RWPE2 (cell line): ENCODE measurements at regions not wholly inside any gene's neighbourhood (a gene's known extent, or its start where the extent isn't known, plus 50 kb on each side); places are given as distances from the start of the nearest gene placed in this dataset.

Source experiments
- ATAC-seq: fragments of 200-7000 bp; cut with Tn5 transposase; 3 replicates; pipeline ENCODE4 v1.9.1; 2021; ENCODE audit warnings: low read depth
- DNase-seq: peaks from one replicate; pipeline ENCODE4 v3.0.0-alpha.2; 2020; ENCODE audit warnings: low spot score
- H3K27ac ChIP-seq: fragments of 450-650 bp; 2 replicates; pipeline ENCODE4 v1.5.1; 2017; ENCODE audit warnings: mild to moderate bottlenecking; ENCODE audit not compliant: poor library complexity, severe bottlenecking
- H3K27me3 ChIP-seq: fragments of 250-450 bp; sonication (Bioruptor Pico); 2 replicates; pipeline ENCODE4 v1.5.1; 2021; ENCODE audit warnings: mild to moderate bottlenecking, moderate library complexity; ENCODE audit not compliant: insufficient read depth, poor library complexity, severe bottlenecking
- H3K36me3 ChIP-seq: fragments of 250-450 bp; sonication (Bioruptor Pico); 2 replicates; pipeline ENCODE4 v1.5.1; 2020; ENCODE audit warnings: low read depth, mild to moderate bottlenecking, moderate library complexity
- H3K4me1 ChIP-seq: fragments of 250-450 bp; sonication (Bioruptor Pico); 2 replicates; pipeline ENCODE4 v1.5.1; 2021; ENCODE audit warnings: mild to moderate bottlenecking, moderate library complexity; ENCODE audit not compliant: insufficient read depth, poor library complexity, severe bottlenecking
- H3K4me3 ChIP-seq: fragments of 250-450 bp; sonication (Bioruptor Pico); 2 replicates; pipeline ENCODE4 v1.5.1; 2021; ENCODE audit warnings: mild to moderate bottlenecking, moderate library complexity; ENCODE audit not compliant: severe bottlenecking
- H3K9me3 ChIP-seq: fragments of 250-450 bp; sonication (Bioruptor Pico); 2 replicates; pipeline ENCODE4 v1.5.1; 2021; ENCODE audit warnings: mild to moderate bottlenecking, moderate library complexity; ENCODE audit not compliant: severe bottlenecking
- TF ChIP-seq, protein P1 (sequence below): fragments of 450-650 bp; IDR thresholded peaks from one replicate; pipeline ENCODE4 v1.5.1; 2017; ENCODE audit warnings: mild to moderate bottlenecking, moderate library complexity; ENCODE audit not compliant: poor library complexity, severe bottlenecking

DNA sequence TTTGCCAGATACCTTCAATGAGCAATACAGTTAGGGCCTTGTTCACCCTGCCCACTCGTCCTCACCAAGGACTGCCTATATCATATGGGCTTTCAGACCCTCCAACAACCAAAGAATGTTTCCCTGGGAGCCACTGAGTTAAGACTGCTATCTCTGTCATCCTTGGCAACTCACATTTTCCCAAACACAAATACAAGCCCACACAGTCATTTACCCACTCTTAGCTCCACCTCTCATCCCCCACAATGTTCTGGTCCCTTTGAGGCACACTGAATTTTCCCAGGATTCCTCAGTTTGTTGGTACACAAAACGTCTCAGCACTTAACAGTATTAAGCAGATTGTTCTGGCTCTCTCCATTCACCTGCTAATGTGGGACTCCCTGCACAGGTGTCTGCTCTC, 204.6 kb downstream of the TLE3 start:
- DNase-seq (no peak), ATAC-seq (no peak)
- H3K4me3 ChIP-seq, result no peak overlapping the region
- H3K36me3 ChIP-seq, result no peaks in the 10 kb centered on the region
- peaks cover 49% of the 10 kb centered on the region for H3K27me3 ChIP-seq
- H3K9me3 ChIP-seq, result no peaks in the 10 kb centered on the region
- H3K4me1 ChIP-seq, result no peaks in the 10 kb centered on the region
- no peak overlapping the region for H3K27ac ChIP-seq
- TF ChIP-seq, protein P1, sequence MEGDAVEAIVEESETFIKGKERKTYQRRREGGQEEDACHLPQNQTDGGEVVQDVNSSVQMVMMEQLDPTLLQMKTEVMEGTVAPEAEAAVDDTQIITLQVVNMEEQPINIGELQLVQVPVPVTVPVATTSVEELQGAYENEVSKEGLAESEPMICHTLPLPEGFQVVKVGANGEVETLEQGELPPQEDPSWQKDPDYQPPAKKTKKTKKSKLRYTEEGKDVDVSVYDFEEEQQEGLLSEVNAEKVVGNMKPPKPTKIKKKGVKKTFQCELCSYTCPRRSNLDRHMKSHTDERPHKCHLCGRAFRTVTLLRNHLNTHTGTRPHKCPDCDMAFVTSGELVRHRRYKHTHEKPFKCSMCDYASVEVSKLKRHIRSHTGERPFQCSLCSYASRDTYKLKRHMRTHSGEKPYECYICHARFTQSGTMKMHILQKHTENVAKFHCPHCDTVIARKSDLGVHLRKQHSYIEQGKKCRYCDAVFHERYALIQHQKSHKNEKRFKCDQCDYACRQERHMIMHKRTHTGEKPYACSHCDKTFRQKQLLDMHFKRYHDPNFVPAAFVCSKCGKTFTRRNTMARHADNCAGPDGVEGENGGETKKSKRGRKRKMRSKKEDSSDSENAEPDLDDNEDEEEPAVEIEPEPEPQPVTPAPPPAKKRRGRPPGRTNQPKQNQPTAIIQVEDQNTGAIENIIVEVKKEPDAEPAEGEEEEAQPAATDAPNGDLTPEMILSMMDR, result no peak

- DNase-seq, result no peak
- no peaks in the 10 kb centered on the region for H3K9me3 ChIP-seq
- H3K36me3 ChIP-seq, result no peaks in the 10 kb centered on the region
- no peak overlapping the region for H3K4me3 ChIP-seq
- TF ChIP-seq, protein P1, result no peak
- no peaks in the 10 kb centered on the region for H3K4me1 ChIP-seq
- ATAC-seq, result no peak
- H3K27me3 ChIP-seq, result peaks cover 51% of the 10 kb centered on the region
- no peak overlapping the region for H3K27ac ChIP-seq
Observed at GRCh38 chr15:69893863-69894262, 203.9 kb downstream of the TLE3 start.

GRCh38 chr15:69895202-69895601, 202.5 kb downstream of the TLE3 start:
- DNase-seq (no peak), ATAC-seq (no peak)
- no peak overlapping the region for H3K4me3 ChIP-seq
- H3K9me3 ChIP-seq, result no peaks in the 10 kb centered on the region
- TF ChIP-seq, protein P1, result no peak
- H3K4me1 ChIP-seq, result no peaks in the 10 kb centered on the region
- H3K27ac ChIP-seq, result no peak overlapping the region
- no peaks in the 10 kb centered on the region for H3K36me3 ChIP-seq
- H3K27me3 ChIP-seq, result peaks cover 49% of the 10 kb centered on the region

- H3K4me3 ChIP-seq, result no peak overlapping the region
- H3K9me3 ChIP-seq, result no peaks in the 10 kb centered on the region
- no peak overlapping the region for H3K27ac ChIP-seq
- no peaks in the 10 kb centered on the region for H3K4me1 ChIP-seq
- no peaks in the 10 kb centered on the region for H3K36me3 ChIP-seq
- ATAC-seq, result no peak
- H3K27me3 ChIP-seq, result peaks cover 42% of the 10 kb centered on the region
- TF ChIP-seq, protein P1, result no peak
- no peak for DNase-seq
Observed at GRCh38 chr15:69896606-69897005, 201.1 kb downstream of the TLE3 start.

- ATAC-seq, result no peak
- Histone ChIP-seq H3K27me3 (peaks cover 42% of the 10 kb centered on the region), H3K9me3 (no peaks in the 10 kb centered on the region), H3K36me3 (no peaks in the 10 kb centered on the region), H3K4me3 (no peak overlapping the region), H3K4me1 (no peaks in the 10 kb centered on the region), H3K27ac (no peak overlapping the region)
- no peak for DNase-seq
- TF ChIP-seq, protein P1, result no peak
Observed at GRCh38 chr15:69897061-69897460, 200.7 kb downstream of the TLE3 start.
